Activated T-helper 1 cell treated with anti-CD3 and anti-CD28 coated beads, Interleukin-2, amount 50 U/mL, for 16 hours (primary cell): ENCODE measurements at regions not wholly inside any gene's neighbourhood (a gene's known extent, or its start where the extent isn't known, plus 50 kb on each side); places are given as distances from the start of the nearest gene placed in this dataset.
"Not testable (repeated sequence)": the region's sequence is repeated elsewhere in the genome, so short reads cannot be mapped to it uniquely, and the experiment has no call there.

Experiments
- DNase-seq, 2 donors: peaks; one replicate each; pipeline ENCODE4 v3.0.0-alpha.2; 2020; ENCODE audit warnings: low read depth in 1 of 2, low spot score in 1 of 2

GRCh38 chr22:25407859-25408229 is 156.6 kb upstream of the GRK3 start:
- no peak for DNase-seq

DNA sequence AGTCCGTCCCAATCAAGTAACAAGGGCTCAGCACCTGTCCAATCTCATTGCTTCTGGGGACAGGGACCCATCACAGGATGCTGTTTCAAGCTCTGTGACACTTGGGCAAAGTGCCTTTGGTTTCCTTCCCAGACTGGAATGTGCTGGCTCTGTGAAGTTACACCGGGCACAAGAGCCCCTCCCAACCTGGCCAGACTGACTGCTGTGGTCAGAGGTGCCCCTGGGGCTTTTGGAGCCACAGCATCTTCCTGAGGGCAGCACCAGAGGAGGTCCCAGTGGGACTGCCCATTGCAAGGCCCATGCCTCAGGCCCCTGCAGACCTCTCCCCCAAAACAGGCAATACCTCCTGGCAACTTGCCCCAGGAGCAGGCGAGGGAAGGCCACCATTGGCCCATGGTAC is 155.2 kb upstream of the GRK3 start:
- no peak for DNase-seq

DNA sequence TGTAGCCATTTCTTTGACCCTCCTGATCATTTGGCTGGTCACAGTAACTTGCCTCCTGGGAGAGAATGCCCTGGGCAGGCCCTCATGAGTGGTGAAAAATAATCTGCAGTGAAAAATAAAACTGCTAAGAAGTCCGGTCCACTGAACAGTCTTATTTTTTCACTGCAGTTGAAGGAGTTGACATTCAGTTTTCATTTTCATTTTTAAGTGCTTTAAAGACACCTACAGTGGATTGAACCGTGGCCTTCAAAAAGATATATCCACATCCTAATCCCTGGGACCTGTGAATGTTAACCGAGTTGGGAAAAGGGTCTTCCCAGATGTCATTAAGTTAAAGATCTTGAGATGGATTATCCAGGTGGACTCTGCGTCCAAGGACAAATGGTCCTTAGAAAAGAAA is 153.6 kb upstream of the GRK3 start:
- DNase-seq, result no peak

DNA sequence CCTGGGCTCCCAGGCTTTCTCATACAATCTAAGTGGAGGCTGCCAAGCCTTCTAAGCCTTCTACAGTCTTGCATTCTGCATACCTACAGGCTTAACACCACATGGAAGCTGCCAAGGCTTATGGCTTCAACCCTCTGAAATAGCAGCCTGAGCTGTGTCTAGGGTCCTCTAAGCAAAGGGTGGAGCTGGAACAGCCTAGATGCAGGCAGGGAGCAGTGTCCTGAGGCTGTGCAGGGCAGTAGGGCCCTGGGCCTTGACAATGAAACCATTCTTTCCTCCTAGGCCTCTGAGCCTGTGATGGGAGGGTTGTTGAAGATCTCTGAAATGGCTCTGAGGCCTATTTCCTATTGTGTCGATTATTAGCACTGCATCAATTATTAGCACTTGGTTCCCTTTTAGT is 150.9 kb upstream of the GRK3 start:
- no peak for DNase-seq

DNA sequence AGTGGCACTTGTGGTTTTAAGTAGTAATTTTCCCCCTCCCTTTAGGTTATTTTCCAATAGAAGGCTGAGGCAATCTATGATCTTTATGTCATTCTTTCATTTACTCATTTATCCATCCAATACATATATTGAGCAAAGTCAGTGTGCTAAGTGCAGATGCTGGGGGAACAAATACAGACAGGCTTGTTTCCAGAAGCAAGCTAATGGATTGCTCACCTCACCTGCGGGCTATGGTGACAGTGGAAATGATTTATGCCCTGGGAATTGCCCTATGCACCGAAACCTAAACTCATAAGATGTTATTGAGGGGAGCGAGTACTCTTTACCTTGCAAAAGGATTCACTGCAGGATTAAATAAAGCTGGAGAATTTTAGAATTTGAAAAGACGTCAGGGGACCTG is 148.7 kb upstream of the GRK3 start:
- DNase-seq, result not testable (repeated sequence)

- DNase-seq, result not testable (repeated sequence)
Measured at GRCh38 chr22:25417826-25418225, 146.6 kb upstream of the GRK3 start.

- DNase-seq, result no peak
Measured at GRCh38 chr22:25419247-25420113, 145.0 kb upstream of the GRK3 start.

DNA sequence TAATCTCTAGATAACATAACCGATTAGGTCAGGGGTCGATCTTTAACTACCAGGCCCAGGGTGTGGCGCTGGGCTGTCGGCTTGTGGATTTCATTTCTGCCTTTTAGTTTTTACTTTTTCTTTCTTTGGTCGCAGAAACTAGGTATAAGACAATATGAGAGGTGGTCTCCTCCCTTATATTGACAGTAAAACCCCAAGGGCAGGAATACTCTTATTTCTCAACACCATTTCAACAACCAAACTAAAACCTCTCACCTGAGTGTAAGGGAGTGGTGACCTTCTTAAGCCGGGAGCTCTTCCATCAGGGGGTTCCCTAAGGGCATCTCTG is 144.4 kb upstream of the GRK3 start:
- not testable (repeated sequence) for DNase-seq

GRCh38 chr22:25420471-25420924 is 144.0 kb upstream of the GRK3 start:
- DNase-seq, result no peak

DNA sequence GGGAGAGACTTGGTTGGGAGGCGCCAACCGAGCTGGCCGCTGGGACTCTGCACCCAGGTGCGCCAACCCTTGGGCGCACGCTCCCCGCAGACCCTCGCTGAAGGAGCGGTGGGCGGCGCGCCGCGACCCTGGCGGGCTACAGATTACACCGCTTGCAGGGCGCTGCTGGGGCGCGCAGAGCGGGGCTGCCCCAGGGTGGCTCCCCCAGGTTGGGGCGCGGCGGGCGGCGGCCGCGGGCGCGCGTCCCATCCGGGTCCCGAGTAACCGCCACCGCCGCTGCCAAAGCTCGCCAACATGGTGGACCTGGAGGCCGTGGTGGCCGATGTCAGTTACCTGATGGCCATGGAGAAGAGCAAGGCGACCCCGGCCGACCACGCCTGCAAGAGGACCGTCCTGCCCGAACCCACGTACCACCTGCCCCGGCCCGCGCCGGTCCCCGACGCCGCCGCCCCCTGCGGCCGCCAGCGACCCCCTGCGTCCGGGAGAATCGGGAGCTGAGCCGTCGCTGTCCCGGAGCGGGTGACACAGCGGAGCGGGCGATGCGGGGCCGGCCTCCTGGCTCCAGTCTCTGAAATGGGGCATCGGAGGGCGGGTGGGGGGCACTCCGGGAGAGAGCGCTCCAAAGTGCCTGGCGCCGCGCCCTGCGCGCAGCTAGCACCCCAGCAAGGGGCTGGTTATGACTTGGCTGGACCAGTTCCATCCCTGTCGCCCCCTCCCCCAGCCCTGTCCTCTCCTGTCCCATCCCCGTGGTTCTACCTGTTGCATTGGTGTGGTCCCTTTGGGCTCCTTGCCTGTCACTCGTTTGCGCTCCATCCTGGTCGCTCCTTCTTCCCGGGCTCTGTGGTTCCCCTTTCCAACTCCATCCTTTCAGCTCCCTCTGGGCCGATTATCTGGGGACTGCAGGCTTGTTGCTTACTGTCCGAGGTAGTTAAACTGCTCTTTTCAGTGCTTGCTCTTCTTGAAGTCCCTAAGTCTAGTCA is 143.3 kb upstream of the GRK3 start:
- no peak for DNase-seq

DNA sequence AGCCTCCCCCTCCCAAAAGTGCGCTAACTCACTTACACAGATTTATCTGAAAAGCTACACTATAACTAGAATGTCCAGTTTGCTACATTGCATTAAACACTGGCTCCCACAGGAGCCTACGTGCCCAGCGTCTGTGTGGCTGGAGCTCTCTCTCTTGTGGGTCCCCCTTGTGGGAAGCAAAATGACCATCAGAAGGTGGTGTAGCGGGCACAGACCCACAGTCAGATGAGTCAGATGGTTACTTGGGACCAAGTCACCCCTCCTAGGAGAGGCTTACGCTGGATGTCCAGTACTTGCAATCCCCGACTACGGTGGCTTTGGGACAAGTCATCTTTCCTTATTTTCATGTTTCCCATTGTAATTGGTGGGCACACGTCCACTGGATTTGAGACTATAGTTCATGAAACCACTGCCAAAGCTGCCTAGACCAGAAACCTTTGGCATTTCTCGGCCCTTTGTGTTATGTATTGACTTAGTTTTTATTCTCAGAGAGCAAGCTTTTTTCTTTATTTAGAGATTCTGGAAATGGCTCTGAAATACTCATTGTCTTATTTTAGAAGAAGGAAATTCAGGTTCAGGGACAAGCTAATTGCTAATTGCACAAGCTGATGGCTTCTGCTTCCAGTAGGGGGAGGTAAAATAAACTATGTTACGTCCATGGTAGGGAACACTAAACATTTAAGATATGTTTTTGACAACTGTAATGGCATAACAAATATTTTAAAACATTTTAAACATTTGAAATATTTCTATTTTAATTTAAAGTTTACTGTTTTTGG is 137.8 kb upstream of the GRK3 start:
- DNase-seq, result not testable (repeated sequence)

DNA sequence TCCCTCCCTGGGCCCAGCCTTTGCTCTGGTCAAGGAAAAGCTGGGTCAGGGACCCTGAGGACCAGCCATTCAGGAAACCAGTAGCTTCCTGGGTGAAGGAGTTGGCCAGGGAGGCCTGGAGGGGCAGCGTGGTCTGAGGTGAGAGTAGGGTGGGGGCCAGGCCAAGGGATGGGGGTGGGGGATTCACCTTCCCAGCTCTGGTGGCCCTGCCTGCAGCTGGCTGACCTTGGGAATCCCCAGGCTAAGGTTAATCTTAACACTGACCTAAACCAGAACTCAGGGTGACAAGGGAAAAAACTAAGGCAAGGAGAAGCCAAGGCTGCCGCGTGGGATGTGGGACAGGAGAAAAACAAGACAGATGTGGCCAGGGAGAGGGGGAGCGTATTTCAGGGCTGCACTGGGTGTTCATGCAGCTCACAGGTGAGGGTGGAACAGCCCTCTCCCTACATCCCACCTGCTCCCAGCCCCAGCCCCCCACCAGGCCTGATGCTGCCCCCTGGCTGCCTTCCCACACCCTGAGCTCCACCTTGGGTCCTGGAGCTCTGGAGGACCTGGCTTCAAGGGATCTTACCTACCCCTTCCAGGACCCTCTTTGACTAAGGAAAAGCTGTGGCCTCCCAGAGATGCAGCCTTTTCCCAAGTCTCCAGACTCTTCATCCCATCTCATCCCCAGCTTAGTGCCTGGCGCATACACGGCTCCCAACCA is 132.7 kb upstream of the GRK3 start:
- not testable (repeated sequence) for DNase-seq

GRCh38 chr22:25433381-25433970 is 131.0 kb upstream of the GRK3 start:
- DNase-seq, result not testable (repeated sequence)

- DNase-seq, result no peak
Measured at GRCh38 chr22:25437414-25438160, 126.9 kb upstream of the GRK3 start.

DNA sequence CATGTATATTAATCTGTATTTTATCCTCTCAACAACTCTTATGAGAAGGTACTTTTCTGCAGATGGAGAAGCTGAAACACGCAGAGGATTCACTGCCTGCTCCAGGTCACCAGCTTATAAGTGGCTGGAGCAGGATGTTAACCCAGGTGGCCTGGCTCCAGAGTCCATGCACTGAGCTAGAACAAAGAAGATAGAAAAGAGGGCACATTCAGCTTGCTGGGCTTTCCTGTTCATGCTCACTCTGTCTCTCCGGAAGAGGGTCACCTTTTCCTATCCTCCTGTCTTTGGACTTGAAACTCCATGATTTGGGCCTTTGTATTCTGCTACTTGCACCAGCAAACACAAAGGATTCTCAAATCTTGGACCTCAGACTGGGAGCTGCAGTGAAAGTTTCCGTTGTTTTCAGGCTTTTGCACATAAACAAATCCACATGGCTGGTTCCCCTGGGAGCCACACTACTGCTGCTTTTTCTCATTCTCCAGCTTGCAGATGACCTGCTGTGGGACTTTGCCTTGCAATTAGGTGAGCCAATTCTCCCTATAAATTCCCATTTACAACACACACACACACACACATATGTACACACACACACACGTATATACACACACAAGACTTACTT is 117.3 kb upstream of the GRK3 start:
- DNase-seq, result no peak

GRCh38 chr22:25447686-25448434 is 116.6 kb upstream of the GRK3 start:
- DNase-seq, result peak; percentile 78 to 80

- no peak for DNase-seq
Measured at GRCh38 chr22:25448435-25449051, 115.9 kb upstream of the GRK3 start.

GRCh38 chr22:25449781-25450317 is 114.6 kb upstream of the GRK3 start:
- DNase-seq, result no peak
